Activated CD4-positive, alpha-beta T cell treated with anti-CD3 and anti-CD28 coated beads for 48 hours (primary cell): ENCODE measurements at regions not wholly inside any gene's neighbourhood (a gene's known extent, or its start where the extent isn't known, plus 50 kb on each side); places are given as distances from the start of the nearest gene placed in this dataset.
"Not testable (repeated sequence)": the region's sequence is repeated elsewhere in the genome, so short reads cannot be mapped to it uniquely, and the experiment has no call there.

Source experiments
- DNase-seq: peaks from one replicate; pipeline ENCODE4 v3.0.0-alpha.2; 2020

DNA sequence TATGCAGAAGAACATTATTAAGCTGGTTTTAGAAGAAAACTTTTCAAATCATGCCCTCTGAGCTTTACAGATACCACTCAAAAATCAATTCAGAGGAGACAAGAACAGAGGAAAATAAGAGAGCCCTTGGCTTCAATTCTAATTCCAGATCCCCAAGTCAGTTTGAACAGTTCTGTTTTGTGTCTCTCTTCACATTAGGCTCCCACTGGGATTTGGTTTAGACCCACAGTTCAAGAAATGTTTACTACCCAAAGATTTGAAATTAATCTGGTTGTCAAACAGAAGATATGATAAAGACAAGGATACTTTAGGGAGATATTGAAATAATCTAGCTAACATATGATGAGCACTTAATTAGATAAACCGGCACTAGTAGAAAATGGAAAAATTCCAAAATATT, 329.5 kb downstream of the RAD51AP2 start:
- no peak for DNase-seq

DNA sequence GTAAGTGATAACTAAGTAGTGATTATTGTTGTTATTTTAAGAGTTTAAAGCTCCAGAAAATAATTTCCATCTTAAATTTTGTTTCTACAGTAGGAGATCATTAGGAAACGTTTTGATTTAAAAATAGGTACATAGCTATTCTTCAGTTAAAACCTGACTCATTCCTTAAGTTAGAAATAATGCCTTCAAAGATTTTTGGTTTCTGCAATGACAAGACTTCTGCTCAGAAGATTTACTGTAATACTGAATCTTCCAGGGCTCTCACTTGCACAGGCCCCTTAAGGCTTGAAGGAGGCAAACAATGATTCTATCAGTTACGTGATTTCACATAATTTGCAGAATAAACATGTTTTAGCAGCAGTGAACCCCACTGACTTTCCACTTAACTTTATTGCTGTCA, 333.7 kb downstream of the RAD51AP2 start:
- no peak for DNase-seq

DNA sequence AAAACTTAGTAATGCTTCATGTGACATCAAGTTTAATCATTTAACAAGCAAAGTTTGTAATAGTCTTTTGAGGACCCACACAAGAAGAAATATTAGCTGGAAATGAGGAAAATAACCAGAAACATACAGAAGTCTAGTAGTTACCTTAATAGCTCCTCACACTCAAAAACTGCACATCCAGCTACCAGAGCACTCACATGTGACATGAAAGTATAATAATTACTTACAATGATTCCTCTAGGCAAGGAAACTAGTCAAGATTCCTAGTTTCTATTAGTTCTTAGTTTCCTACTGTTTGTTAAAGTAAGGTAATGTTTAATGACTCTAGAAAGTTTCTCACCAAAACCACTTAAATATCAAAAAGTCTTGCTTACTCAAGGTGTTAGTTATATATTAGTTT, 335.8 kb downstream of the RAD51AP2 start:
- DNase-seq = no peak

DNA sequence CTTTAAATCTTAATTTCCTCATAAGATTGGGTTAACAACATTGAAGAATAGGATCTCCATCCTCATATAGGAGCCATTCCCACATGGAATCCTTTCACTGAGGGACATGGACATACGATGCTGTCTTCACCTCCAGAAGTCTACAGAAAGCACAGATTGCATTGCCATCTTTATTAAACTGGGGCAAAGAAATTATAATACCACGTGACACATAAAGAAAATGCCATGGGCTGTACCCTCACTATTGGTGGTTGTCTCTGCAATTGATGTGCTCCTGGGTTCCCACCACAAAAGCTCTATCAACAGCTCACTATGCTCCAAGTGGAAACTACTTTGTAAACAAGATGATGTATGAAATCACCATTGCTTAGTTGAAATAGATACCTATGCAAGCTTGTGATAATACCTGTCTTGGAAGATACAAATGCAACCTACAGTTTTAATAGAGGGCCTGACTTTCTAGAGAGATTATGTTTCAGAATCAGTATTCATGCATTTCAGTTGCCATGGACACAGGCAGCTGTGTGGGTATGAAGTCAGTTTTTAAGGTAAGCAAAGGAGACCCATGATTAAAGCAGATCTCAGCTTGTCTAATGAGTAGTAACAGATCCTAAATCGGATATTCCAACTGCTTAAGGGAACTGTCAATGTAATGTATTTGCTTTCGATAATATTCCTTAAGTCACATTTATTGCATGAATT, 337.0 kb downstream of the RAD51AP2 start:
- no peak for DNase-seq

DNA sequence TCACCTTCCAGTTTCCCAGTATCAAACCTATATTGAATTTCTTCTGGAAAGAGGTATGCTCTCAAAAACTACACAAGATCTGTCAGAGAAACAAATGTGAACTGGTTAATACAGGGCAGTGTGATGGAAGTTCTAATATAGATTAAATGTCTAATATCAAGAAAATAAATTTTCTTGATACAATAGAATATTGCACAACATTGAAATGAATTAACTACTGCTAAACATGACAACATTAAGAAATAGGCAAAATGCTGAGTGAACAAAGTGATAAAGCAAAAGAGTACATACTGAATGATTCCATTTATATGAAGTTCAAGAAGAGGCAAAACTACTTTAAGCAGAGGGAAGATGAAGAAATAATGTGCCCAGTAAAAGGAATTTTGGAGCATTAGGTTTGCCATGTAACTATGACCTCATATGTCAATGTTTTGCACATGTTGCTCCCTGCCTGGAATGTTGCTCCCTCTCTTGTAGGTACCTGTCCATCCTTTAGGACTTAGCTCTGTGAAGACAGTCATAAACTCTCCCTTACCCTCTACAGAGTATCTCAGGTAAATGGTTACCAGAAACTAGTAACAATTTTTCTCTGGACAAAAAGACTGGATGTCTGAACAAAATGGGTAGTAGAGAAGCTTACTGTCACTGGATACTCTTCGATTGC, 339.0 kb downstream of the RAD51AP2 start:
- DNase-seq = no peak

DNA sequence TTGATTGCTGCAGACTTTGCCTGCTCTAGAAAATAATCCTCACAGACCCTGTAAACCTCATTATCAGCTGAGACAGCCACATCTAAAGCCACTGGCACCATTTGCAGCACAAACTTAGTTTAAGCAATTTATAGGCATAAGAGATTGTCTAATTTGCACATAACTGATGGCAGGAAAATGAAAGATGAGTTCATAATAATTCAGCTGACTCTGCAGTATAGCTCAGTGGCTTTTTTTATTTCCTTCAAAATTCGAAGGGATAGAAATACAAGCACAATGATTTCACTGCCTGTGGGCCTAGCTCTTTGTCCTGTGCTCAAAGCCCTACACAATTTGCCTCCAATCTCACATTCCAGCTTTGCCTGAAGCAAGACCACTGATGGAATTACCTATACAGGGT, 341.2 kb downstream of the RAD51AP2 start:
- DNase-seq = no peak

DNA sequence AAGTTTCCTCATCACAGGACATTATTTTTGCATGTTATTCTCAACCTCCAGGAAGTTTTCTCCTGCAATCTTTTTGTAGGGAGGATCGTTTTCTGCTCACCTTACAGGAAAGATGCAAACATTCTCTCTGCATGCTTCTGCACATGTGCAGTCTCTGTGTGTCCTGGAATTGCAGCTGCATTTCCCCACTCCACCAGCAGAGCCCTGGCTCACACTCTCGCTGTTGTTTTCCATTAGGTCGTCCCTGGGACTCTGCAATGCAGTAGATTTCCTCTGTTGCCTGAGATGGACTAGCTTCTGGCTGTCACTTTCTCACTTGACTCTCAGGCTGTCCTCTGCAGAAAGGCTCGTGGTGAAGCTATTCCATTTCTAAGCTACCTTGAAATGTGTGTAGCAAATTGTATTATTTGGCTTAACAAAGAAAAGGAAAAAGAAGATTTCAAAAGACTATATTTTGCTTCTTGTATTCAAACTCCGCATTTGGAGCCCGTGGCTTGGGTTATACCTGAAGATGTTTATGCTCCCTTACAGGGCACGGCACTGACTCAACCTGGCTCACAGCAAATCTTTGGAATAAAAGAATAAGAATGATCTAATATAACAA, 346.7 kb downstream of the RAD51AP2 start:
- no peak for DNase-seq

DNA sequence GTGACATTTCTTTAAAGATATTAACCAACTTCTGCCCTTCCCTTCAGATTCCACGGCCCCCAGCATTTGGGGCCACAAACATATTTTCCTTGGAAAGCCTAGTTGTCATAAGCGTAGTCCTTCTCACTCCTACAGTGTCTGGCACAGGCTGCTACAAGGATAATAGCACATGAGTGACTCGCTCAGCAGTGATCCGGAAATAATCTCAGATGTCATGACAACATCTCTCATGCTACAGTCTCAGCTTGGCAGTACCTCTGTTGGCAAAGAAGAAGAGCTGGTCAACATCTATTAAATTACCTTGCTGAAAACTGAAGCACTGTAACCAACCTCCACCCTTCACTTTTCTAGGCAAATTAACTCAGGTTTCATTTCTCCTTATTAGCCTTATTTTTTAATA, 351.7 kb downstream of the RAD51AP2 start:
- DNase-seq = no peak

DNA sequence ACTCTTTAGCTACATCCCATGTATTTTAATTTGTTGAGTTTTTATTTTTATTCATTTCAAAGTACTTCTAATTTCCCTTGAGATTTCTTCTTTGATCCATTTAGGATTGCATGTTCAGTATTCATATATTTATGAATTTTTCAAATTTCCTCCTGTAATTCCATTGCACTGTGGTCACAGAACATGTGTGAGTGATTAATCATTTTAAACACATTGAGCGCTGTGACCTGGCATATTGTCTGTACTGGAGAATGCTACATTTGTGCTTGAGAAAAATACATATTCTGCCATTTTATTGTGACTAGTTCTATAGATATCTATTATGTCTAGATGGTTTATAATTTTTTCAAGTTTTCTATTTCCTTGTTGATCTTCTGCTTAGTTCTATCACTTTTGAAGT, 353.7 kb downstream of the RAD51AP2 start:
- DNase-seq = no peak

DNA sequence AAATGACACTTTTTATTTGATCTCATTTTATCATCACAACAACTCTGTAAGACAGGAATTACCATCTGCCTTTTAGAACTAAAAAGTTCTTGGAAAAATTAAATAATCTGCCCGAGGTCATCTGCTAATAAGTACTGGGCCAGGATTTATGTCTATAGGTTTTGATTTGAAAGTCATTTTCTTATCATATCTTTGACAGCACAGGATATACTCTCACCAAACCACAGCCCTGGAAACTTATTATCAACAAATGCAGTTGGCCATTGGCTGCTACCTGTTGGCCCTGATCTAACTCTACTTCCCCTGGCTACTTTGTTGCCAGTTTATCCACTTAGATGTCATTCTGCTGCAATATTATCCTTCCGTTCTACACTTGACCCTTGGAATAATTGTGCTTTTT, 354.6 kb downstream of the RAD51AP2 start:
- DNase-seq = no peak

DNA sequence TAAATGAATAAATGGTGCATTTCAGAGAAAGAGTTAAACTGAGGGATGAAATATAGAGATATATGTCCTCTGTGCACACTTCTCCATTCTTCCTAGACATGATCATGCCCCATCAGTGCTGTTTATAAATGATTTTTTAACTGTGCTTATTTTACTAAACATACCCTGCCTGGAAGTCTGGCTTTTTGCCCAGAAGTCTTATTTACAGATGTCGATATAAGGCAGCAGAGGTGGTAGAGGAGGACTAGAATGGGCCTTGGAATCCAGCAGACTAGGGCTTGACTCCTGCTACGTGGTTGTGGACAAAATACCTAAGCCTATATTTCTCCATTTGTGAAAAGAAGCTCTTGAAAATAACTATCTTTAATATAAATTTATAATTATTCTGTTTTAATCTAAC, 355.5 kb downstream of the RAD51AP2 start:
- no peak for DNase-seq

DNA sequence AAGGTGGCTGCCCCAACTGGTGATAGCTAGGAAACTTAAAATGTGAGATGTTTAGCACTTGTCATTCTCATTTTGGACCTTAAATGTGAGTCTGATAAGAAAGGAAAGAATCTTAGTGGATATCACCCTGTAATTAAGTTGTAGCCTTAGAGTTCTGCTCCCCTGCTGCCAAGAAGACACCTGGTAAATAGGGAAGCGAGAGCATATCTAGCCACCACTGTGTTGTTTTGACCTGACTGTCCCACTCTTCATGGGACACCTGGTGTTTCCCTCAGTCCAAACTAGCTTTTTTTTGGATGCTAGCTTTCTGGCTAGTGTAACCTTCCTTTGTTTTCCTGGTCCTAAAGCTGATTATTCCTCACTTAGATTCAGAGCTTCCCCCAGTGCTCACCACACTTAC, 357.6 kb downstream of the RAD51AP2 start:
- DNase-seq = no peak

DNA sequence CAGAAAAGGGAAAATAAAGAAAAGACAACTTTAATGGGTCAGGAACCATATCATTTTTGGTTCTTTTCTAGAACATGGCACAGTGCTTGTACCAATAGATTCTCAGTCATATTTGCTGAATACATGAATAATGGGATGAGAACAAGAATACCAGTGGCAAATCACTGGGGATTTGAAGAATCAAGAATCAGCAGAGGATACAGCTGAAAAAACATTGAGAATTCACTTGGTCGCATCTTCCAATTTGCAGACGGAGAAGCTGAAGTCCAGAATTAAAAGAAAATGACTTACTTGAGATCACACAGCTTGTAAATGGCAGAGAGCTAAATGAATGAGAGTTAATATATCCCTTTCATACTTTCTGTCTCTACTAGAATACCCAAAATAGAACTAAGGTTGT, 362.2 kb downstream of the RAD51AP2 start:
- no peak for DNase-seq

DNA sequence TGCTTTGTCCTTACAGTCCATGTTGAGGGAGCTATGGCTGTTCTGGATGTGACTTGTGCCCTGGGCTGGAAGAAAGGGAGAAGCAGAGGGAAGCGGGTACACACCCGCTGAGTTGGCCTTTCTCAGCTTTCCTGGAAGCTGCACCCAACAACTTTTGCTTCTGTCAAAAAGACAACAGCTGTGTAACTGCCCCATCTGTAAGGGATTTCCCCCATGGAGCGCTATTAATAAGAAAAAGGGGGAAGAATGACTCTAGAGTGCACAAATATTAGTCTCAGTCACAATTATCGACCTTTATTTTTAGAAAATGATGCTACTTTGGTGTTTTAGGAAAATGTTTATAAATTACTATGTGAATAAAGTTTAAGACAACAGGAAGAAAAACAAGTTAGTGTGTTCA, 368.3 kb downstream of the RAD51AP2 start:
- DNase-seq = no peak

DNA sequence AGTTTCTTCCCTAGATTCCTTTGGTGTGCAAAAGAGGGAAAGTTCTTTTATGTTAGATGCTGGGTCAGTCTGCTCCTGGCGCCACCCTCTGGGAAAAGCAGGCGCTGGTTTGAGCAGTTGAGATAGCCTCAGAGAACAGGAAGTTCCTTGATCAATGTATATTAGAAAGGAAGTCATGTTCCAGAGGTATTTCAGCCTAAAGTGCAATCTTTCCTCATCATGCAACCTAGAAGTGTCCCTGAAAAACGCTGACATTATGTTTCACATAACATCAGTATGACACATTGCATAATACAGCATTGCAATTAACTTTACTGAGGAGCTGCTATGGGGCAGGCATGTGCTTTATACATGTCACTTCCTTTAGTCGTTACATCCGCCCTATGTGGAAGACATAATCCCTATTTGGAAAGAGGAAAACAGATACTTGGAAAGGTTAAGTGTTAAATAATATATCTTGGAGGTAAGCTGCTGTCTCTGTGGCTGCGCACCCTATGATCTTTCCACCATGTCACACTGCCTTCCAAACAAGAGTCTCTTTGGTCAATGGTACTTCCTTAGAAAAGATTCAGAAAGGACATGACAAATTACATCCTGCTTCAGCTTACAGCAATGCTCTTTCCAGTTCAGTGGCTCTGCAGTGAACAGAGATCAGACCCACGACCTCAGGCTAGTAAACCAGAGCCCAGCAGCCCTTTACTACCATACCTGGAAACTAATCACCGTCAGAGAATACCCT, 369.7 kb downstream of the RAD51AP2 start:
- DNase-seq = no peak

DNA sequence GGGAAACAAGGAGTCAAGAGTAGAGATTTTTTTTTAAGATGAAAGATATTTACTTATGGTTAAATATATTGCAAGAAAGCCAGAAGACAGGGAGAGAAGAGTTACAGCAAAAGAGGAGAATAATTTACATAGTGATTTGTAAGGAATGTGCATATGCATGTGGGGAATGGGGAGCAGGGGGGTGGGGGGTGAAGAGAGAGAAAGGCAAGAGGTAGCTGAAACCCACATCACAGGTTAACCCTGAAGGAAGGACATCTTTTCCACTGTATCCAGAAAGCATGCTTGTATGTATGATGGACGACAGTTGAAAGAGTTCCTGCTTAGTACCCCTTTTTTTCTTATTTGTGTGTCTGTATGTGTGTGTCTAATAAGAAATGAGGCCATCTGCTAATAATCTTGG, 371.9 kb downstream of the RAD51AP2 start:
- no peak for DNase-seq

DNA sequence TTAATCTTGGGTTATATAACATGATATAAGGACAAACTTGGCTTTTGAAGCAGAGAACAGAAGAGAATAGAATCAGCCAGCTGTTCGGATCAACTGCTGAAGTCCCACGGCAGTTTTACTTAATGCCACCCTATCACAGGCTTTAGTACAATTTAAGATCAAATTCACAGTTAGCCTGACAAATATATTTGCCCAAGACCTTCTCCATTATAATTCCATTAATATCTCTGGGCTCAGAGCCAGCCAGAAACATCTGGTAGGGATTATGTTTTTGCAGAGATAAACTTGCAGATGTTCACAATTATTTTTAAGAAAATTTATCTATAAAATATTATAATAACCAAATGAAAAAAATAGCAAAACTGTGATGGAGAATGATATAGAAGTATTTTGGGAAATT, 381.4 kb downstream of the RAD51AP2 start:
- DNase-seq = no peak

DNA sequence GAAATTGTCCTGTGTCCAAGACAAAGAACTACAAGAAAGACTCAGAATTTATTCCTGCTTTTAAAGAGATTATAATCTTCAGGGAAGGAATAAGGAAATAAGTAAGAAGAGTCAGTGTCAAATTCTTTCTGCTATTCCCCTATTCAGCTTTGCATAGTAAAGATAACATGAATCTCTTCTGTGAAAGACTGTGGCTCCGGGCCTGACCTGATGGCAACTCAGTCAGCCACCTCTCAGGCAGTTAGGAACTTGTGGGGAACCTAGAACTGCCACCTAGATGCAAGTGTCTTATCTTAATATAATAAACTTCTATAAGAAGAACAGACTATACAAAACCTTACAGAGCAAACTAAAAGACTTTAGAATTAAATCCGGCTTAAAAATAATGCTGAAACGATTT, 382.0 kb downstream of the RAD51AP2 start:
- DNase-seq = no peak

DNA sequence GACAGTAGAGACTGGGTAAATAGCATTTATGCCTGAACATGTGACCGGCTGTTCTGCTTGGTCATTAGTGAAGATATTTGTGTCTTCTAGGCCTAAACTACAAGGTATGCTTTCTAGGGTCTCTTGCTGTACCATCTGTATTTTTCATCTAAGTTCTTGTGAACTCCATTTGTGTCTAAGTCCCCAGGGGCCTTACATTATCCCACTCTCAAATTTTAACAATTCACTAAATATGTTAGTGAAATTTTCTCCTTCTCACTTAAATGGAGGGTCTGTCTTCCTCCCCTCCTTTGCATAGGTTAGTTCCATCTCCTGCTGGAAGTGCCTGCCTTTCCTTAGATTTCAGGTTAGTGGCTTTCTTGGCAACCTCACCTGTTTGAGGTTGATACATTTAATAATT, 382.6 kb downstream of the RAD51AP2 start:
- no peak for DNase-seq

DNA sequence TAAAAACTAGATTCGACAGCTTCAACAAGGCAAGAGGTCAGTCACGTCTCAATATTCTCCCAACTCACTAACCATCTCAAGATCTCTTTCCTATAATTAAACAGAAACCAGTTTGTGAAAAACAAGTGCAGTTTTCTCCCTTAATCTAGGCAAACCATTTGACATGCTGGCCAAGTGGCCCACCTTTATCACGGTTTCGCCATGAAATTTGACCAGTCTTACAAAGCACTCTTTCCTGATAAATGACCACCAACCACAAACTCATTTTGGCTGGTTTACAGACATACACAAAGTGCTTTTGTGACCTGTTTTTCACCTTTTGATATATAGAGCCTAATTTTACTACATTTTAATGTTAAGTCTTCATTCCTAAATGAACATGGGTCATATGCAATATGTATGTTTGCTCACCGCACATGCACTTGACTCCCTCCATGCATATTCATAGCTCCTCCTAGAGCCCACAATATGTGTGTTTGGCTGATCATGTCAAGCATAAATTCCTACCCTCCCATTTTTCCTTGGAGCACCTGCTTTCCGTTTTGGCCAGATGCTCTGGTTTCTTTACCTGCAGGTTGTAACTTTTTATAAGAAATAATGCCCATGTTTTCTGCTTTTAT, 385.1 kb downstream of the RAD51AP2 start:
- DNase-seq = no peak

DNA sequence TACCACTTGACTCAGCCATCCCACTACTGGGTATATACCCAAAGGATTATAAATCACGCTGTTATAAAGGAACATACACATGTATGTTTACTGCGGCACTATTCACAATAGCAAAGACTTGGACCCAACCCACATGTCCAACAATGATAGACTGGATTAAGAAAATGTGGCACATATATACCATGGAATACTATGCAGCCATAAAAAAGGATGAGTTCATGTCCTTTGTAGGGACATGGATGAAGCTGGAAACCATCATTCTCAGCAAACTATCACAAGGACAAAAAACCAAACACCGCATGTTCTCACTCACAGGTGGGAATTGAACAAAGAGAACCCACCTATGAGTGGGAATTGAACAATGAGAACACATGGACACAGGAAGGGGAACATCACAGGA, 387.6 kb downstream of the RAD51AP2 start:
- not testable (repeated sequence) for DNase-seq

DNA sequence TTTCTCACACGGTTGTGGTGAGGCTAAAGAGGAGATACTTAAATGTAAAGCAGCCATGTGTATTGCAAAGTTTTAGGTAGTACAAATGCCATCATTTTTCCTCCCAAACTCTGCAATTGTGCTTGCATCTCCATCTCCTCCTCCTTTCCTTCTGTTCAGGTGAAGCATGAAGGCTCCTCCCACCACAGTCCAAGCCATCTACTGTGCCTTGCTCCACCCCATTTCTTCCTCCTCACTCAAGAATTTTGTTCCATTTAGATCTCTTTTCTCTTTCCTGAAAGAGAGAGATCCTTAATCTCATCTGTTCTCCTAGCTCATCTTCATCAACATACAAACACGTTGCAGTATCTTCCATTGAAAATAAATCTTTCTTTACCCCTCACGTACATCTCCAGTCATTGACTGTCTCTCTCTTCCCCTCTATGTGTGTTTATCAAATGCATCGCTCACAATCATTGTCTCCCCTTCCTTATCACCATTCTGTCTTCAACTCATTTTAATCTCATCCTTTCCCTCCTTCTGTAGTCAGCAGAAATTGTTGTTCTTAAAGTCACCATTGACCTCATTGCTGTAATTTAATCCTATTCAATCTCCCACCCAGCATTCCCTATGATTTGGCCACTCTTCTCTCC, 392.1 kb downstream of the RAD51AP2 start:
- no peak for DNase-seq
